ENCODE measurements at regions not wholly inside any gene's neighbourhood (a gene's known extent, or its start where the extent isn't known, plus 50 kb on each side); places are given as distances from the start of the nearest gene placed in this dataset.

DNA sequence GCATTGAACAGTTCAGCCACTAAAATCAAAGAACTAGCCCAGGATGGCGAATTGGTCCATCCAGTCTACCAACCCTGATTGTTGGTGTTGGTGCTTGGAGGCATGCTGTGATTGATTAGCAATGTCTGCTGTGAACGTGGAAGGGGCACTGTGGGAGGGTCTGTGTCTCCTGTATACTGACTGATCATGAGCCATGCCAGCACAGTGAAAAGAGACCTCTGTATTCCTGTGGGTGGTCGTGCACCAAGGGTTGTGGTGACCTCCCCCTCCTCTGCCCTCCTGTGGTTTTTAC lies 63.0 kb upstream of the DLK1 start:
- Histone ChIP-seq H3K4me1 (peaks cover 0 to 19% (median 10%) of the 10 kb centered on the region in 4 donors), H3K27me3 (peaks cover 0 to 44% (median 8%) of the 10 kb centered on the region in 3 donors), H3K9me3 (no peaks in the 10 kb centered on the region), H3K27ac (no peak overlapping the region), H3K4me3 (no peak overlapping the region), H3K36me3 (no peaks in the 10 kb centered on the region)
- no peak for TF ChIP-seq POLR2A (IDR thresholded peaks at IDR 0.05)
- WGBS, 5 donors, result 60 to 77% (median 64%) methylated on average over 3 of the region's 3 CpGs
- intact Hi-C loops (cut with DNase I; ENCODE audit: low total_unique reads), result no loop called here
- DNase-seq, result no peak

DNA sequence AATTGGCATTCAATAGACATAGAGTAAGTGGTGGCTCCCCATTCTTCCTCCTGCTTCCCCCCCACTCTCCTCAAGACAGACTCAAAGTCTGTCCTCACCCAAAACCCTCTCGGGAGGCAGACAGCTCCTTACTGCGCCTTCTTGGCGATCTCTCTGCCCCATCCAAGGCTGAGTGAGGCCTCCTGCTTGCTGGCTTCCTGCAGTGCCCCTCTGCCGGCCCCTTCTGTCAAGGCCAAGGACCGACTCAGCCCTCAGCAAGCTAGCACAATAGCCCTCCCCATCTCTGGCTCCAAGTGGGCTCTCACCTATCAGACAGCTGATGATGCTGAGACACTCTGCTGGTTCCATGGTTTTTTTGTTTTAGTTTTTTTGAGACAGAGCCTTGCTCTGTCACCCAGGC lies 62.5 kb upstream of the DLK1 start:
- WGBS, 5 donors, result 56 to 68% (median 61%) methylated on average over 4 to 5 of the region's 5 CpGs
- intact Hi-C loops (cut with DNase I; ENCODE audit: low total_unique reads), result no loop called here

DNA sequence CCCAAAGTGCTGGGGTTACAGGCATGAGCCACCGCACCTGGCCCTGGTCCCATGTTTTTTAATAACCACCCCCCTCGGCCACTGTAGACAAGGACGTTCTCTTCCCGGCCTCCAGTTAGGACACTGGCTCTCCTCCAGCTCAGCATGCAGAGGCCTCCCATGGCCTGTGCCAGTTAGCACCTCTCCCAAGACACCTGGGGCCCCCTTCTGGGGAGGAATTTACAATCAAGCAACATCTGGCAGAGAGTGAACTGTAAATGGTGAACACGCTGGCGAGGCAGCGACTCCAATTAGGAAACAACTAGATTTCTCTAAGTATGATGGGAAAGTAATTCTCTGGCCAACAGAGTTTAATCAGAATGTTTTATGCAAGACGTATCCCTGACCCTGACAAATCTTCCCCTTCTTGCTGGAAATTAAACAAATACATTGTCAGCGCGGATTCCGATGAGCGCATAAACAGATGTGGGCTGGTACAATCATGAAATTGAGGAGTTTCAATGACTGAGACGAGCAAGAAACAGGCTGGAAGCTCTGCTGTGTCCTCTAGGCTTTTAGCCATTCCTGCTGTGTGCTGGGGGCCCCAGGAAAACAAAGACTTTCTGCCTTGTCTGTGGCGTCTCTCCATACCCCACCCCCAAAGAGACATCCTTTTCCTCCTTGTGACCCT lies 61.7 kb upstream of the DLK1 start:
- Histone ChIP-seq H3K4me1 (peaks cover 0 to 31% (median 22%) of the 10 kb centered on the region in 4 donors), H3K27ac (peak overlapping the region in 3 of 5 donors; percentile 19 to 70 (median 28))

More for the DNA sequence above, 62.5 kb upstream of the DLK1 start:
- Histone ChIP-seq H3K27ac (peak overlapping the region in 2 of 5 donors; percentile 28 to 70), H3K4me3 (no peak overlapping the region), H3K4me1 (peaks cover 0 to 23% (median 15%) of the 10 kb centered on the region in 4 donors), H3K9me3 (no peaks in the 10 kb centered on the region), H3K27me3 (peaks cover 0 to 49% (median 8%) of the 10 kb centered on the region in 3 donors), H3K36me3 (no peaks in the 10 kb centered on the region)
- DNase-seq, result no peak
- TF ChIP-seq POLR2A (IDR thresholded peaks at IDR 0.05), result no peak
- TF ChIP-seq, protein P1, sequence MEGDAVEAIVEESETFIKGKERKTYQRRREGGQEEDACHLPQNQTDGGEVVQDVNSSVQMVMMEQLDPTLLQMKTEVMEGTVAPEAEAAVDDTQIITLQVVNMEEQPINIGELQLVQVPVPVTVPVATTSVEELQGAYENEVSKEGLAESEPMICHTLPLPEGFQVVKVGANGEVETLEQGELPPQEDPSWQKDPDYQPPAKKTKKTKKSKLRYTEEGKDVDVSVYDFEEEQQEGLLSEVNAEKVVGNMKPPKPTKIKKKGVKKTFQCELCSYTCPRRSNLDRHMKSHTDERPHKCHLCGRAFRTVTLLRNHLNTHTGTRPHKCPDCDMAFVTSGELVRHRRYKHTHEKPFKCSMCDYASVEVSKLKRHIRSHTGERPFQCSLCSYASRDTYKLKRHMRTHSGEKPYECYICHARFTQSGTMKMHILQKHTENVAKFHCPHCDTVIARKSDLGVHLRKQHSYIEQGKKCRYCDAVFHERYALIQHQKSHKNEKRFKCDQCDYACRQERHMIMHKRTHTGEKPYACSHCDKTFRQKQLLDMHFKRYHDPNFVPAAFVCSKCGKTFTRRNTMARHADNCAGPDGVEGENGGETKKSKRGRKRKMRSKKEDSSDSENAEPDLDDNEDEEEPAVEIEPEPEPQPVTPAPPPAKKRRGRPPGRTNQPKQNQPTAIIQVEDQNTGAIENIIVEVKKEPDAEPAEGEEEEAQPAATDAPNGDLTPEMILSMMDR (IDR thresholded peaks at IDR 0.05), result no peak
- no peak for TF ChIP-seq POLR2AphosphoS5 (IDR thresholded peaks at IDR 0.05)
- TF ChIP-seq EP300 (IDR thresholded peaks at IDR 0.05), result no peak

DNA sequence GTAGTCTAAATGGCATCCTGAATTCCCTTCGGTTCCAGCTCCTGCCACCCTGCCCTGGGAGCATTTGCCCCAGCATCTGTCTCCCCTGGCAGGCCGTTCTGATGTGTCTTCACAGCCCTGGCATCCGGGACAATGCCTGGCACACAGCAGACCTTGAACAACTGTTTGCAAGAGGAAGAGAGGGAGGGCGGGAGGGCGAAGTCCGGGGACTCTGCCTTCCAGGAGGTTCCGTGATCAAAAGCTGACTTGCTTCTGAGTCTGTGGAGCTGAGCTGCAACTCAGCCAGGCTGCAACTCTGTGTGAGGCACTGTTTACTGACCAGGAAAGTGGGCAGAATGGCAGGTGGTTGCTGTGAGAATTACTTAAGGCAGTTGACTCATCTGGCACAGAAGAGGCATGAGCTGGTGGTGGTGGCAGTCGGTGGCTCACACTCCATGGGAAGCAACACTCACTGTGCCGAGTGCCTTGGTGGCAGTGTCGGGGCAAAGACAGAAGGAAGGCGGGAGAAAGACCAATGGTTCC lies 61.1 kb upstream of the DLK1 start:
- H3K27ac ChIP-seq, result peak overlapping the region in 3 of 5 donors; percentile 19 to 70 (median 28)
- H3K27me3 ChIP-seq, result peaks cover 0 to 60% (median 8%) of the 10 kb centered on the region in 3 donors
- WGBS, 5 donors, result 45 to 52% (median 49%) methylated on average over 11 of the region's 11 CpGs
- no peaks in the 10 kb centered on the region for H3K36me3 ChIP-seq
- intact Hi-C loops (cut with DNase I; ENCODE audit: low total_unique reads), result no loop called here
- peaks cover 0 to 37% (median 28%) of the 10 kb centered on the region in 4 donors for H3K4me1 ChIP-seq
- no peak for TF ChIP-seq EP300 (IDR thresholded peaks at IDR 0.05)
- TF ChIP-seq, protein P1 (IDR thresholded peaks at IDR 0.05), result no peak
- TF ChIP-seq POLR2A (IDR thresholded peaks at IDR 0.05), result no peak
- no peak for TF ChIP-seq POLR2AphosphoS5 (IDR thresholded peaks at IDR 0.05)
- no peak overlapping the region for H3K4me3 ChIP-seq
- no peak for DNase-seq
- no peaks in the 10 kb centered on the region for H3K9me3 ChIP-seq

More for the DNA sequence above, 61.7 kb upstream of the DLK1 start:
- H3K4me3 ChIP-seq, result no peak overlapping the region
- WGBS, 5 donors, result 55 to 62% (median 57%) methylated on average over 14 of the region's 14 CpGs
- intact Hi-C loops (cut with DNase I; ENCODE audit: low total_unique reads), result no loop called here
- TF ChIP-seq POLR2A (IDR thresholded peaks at IDR 0.05) (no peak), POLR2AphosphoS5 (IDR thresholded peaks at IDR 0.05) (peak in 1 of 3 donors; percentile 47)
- peaks cover 0 to 54% (median 8%) of the 10 kb centered on the region in 3 donors for H3K27me3 ChIP-seq
- no peaks in the 10 kb centered on the region for H3K9me3 ChIP-seq
- DNase-seq, result peak in 1 of 2 donors; percentile 81
- no peaks in the 10 kb centered on the region for H3K36me3 ChIP-seq

DNA sequence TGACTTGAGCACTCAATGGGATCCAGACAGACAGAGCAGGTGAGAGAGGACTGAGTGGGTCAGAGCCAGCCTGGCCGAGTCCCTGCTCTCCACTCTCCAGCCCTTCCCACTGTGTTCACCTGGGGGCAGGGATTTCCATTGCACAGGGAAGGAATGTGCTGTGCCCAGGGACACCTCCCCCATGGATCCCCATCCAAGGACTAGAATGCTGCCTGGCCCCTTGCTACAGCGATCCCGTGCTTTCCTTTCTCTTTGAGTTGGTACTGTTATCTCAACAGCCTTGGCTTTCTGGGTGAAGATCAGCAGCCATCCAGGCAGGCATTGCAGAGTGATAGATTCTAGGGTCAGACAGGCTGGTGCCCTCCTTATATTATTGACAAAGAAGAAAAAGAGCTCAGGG lies 60.3 kb upstream of the DLK1 start:
- Histone ChIP-seq H3K27me3 (peaks cover 0 to 65% (median 8%) of the 10 kb centered on the region in 3 donors), H3K4me3 (no peak overlapping the region), H3K36me3 (no peaks in the 10 kb centered on the region), H3K4me1 (peaks cover 0 to 40% (median 28%) of the 10 kb centered on the region in 4 donors), H3K27ac (no peak overlapping the region), H3K9me3 (no peaks in the 10 kb centered on the region)
- WGBS, 5 donors, result 71 to 87% (median 79%) methylated on average over 3 of the region's 3 CpGs
- no peak for TF ChIP-seq POLR2AphosphoS5 (IDR thresholded peaks at IDR 0.05)
- TF ChIP-seq, protein P1 (IDR thresholded peaks at IDR 0.05), result no peak
- no peak for TF ChIP-seq POLR2A (IDR thresholded peaks at IDR 0.05)
- TF ChIP-seq EP300 (IDR thresholded peaks at IDR 0.05), result no peak
- no peak for DNase-seq
- intact Hi-C loops (cut with DNase I; ENCODE audit: low total_unique reads), result no loop called here

Data from stomach (tissue), 8 donors.